ENCODE measurements at regions not wholly inside any gene's neighbourhood (a gene's known extent, or its start where the extent isn't known, plus 50 kb on each side); places are given as distances from the start of the nearest gene placed in this dataset.

DNA sequence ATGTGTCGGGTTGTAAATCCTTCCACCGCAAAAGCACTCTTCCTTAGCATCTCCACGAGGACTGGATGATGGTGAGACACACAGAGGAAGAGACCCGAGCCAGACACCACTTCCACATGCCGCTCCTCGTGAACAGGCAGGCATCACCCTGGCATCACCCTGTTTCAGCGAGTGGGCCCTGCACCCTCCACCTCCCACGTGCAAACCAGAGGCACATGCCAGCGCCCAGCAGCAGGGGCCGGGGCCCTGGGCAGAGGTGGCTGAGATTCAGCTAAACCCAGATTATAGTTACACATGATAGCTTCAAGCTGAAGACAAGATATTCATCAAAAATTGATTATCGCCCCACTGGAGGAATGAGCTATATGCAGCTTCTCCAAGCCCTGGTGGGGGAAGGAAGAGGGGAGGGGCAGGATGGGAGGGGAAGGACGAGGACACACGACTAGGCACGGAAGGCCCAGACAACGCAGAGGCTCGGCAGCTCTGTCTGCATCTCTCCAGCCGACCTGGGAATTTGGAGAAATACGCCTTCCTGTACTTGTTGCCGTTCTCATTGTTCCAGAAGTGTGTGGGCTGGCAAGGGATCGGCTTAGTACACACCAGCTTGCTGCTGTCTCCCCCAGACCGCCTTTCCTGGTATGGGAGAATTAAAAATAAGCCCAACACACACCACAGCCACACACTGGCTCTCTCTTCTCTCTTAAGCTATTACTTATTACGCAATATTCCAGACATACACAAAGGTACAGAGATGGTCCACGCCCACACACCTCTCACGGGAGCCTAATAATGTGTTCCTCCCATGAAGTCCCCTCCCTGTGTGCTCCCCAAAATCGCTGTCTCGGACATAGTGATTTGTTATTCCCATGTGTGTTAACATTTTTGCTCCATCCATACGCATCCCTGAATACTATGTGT lies 50.4 kb upstream of the ZNF354A start:
- TF ChIP-seq CTCF (IDR thresholded peaks at IDR 0.05; ENCODE audit: borderline replicate concordance, extremely low read depth, low read length, poor library complexity, severe bottlenecking) (no peak), EZH2 (IDR thresholded peaks at IDR 0.05; ENCODE audit: borderline replicate concordance, low read depth, low read length, severe bottlenecking) (no peak)

All from DND-41 (cell line).